Muscle of arm (tissue), 1 donor: ENCODE measurements at regions not wholly inside any gene's neighbourhood (a gene's known extent, or its start where the extent isn't known, plus 50 kb on each side); places are given as distances from the start of the nearest gene placed in this dataset.
"Not testable (repeated sequence)": the region's sequence is repeated elsewhere in the genome, so short reads cannot be mapped to it uniquely, and the experiment has no call there.

Source experiments
- DNase-seq: peaks from one replicate; pipeline ENCODE4 v3.0.0-alpha.2; 2013

GRCh38 chr1:228941666-228942065 is 206.4 kb downstream of the RHOU start:
- no peak for DNase-seq

- DNase-seq: no peak
These were observed 208.2 kb downstream of the RHOU start for GRCh38 chr1:228943436-228943835.

- peak; percentile 53 for DNase-seq
These were observed 209.0 kb downstream of the RHOU start for GRCh38 chr1:228944296-228944695.

GRCh38 chr1:228944935-228945371 is 209.7 kb downstream of the RHOU start:
- no peak for DNase-seq

- DNase-seq: no peak
These were observed 210.6 kb downstream of the RHOU start for GRCh38 chr1:228945885-228946284.

GRCh38 chr1:228949617-228950016 is 214.3 kb downstream of the RHOU start:
- DNase-seq: not testable (repeated sequence)

- DNase-seq: no peak
These were observed 217.9 kb downstream of the RHOU start for GRCh38 chr1:228953207-228953606.

- DNase-seq: not testable (repeated sequence)
These were observed 218.5 kb downstream of the RHOU start for GRCh38 chr1:228953808-228954207.

GRCh38 chr1:228955691-228956090 is 220.4 kb downstream of the RHOU start:
- DNase-seq: no peak

GRCh38 chr1:228956864-228957263 is 221.6 kb downstream of the RHOU start:
- DNase-seq: no peak

- DNase-seq: no peak
These were observed 222.3 kb downstream of the RHOU start for GRCh38 chr1:228957535-228957934.

- no peak for DNase-seq
These were observed 222.8 kb downstream of the RHOU start for GRCh38 chr1:228958121-228958520.

GRCh38 chr1:228958741-228959140 is 223.5 kb downstream of the RHOU start:
- no peak for DNase-seq

- DNase-seq: no peak
These were observed 225.4 kb downstream of the RHOU start for GRCh38 chr1:228960705-228961104.

- no peak for DNase-seq
These were observed 226.2 kb downstream of the RHOU start for GRCh38 chr1:228961511-228961910.

GRCh38 chr1:228963795-228964177 is 228.5 kb downstream of the RHOU start:
- no peak for DNase-seq

GRCh38 chr1:228964178-228965089 is 229.2 kb downstream of the RHOU start:
- peak; percentile 57 for DNase-seq

- no peak for DNase-seq
These were observed 233.8 kb downstream of the RHOU start for GRCh38 chr1:228968891-228969606.

- DNase-seq: no peak
These were observed 234.9 kb downstream of the RHOU start for GRCh38 chr1:228969953-228970800.

- DNase-seq: no peak
These were observed 237.3 kb downstream of the RHOU start for GRCh38 chr1:228972576-228972975.

GRCh38 chr1:228974273-228974672 is 239.0 kb downstream of the RHOU start:
- no peak for DNase-seq
